ENCODE measurements at regions not wholly inside any gene's neighbourhood (a gene's known extent, or its start where the extent isn't known, plus 50 kb on each side); places are given as distances from the start of the nearest gene placed in this dataset.

- TF ChIP-seq POLR2A (IDR thresholded peaks at IDR 0.05; ENCODE audit: low read depth, low read length) (no peak), SPI1 (IDR thresholded peaks at IDR 0.05; ENCODE audit: low read depth, low read length) (no peak), POLR2AphosphoS5 (IDR thresholded peaks at IDR 0.05; ENCODE audit: low read depth, low read length) (no peak)
Measured at GRCh38 chr3:18238746-18239331, 186.3 kb downstream of the SATB1 start.

All from GM12891 (cell line).